ENCODE measurements at regions not wholly inside any gene's neighbourhood (a gene's known extent, or its start where the extent isn't known, plus 50 kb on each side); places are given as distances from the start of the nearest gene placed in this dataset.

DNA sequence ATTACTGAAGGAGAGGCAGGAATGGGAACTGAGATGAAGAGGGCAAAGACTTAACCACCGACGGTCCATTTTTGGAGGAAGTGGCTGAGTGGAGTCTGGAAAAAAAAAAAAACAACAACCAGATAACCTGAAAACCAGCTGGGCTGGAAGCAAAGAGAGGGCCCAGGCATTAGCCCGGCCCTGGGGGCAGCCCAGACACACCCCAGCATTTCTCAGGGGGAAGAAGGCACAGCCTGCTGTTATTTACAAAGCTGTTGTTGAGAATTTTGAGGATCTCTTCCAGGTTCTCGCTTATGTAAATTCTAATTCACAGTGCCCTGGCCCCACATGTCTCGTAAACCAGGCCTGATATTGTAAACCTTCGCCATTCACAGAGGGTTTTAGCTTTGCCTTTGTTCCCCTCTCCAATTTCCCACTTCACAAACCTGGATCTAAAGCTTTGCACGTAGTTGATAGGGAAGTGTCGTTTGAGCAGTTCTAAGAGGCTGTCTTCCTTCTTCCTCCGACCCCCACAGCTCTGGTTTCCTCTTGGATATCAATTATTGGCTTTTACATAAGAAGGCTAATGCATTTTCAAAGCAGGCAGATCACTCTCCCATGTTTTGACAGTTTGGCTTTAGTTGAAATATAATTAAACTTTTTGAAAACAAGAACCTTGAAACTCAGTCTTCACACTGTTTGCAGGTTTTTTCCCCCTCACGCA, 161.8 kb upstream of the IRF2BP2 start (continued):
- TF ChIP-seq, protein P1, sequence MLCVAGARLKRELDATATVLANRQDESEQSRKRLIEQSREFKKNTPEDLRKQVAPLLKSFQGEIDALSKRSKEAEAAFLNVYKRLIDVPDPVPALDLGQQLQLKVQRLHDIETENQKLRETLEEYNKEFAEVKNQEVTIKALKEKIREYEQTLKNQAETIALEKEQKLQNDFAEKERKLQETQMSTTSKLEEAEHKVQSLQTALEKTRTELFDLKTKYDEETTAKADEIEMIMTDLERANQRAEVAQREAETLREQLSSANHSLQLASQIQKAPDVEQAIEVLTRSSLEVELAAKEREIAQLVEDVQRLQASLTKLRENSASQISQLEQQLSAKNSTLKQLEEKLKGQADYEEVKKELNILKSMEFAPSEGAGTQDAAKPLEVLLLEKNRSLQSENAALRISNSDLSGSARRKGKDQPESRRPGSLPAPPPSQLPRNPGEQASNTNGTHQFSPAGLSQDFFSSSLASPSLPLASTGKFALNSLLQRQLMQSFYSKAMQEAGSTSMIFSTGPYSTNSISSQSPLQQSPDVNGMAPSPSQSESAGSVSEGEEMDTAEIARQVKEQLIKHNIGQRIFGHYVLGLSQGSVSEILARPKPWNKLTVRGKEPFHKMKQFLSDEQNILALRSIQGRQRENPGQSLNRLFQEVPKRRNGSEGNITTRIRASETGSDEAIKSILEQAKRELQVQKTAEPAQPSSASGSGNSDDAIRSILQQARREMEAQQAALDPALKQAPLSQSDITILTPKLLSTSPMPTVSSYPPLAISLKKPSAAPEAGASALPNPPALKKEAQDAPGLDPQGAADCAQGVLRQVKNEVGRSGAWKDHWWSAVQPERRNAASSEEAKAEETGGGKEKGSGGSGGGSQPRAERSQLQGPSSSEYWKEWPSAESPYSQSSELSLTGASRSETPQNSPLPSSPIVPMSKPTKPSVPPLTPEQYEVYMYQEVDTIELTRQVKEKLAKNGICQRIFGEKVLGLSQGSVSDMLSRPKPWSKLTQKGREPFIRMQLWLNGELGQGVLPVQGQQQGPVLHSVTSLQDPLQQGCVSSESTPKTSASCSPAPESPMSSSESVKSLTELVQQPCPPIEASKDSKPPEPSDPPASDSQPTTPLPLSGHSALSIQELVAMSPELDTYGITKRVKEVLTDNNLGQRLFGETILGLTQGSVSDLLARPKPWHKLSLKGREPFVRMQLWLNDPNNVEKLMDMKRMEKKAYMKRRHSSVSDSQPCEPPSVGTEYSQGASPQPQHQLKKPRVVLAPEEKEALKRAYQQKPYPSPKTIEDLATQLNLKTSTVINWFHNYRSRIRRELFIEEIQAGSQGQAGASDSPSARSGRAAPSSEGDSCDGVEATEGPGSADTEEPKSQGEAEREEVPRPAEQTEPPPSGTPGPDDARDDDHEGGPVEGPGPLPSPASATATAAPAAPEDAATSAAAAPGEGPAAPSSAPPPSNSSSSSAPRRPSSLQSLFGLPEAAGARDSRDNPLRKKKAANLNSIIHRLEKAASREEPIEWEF (CRISPR knock-in tag; IDR thresholded peaks at IDR 0.05) = 0 out of 2 replicates have a peak, but pooled peaks have one; percentile 54
- TF ChIP-seq EWSR1 (IDR thresholded peaks at IDR 0.05; ENCODE audit: borderline replicate concordance, low read depth, partially characterized antibody) (no peak), SPI1 (IDR thresholded peaks at IDR 0.05; ENCODE audit: borderline replicate concordance, low read depth, low read length) (peak; percentile 82; the same call in 1 of the 2 replicates), HDAC2 (IDR thresholded peaks at IDR 0.05) (no peak), NCOA2 (IDR thresholded peaks at IDR 0.05; ENCODE audit: partially characterized antibody in 2 of 2) (no peak), RHOXF2B (CRISPR knock-in tag; conservative IDR thresholded peaks at IDR 0.05) (no peak), CHD4 (IDR thresholded peaks at IDR 0.05; ENCODE audit: insufficient read depth, insufficient replicate concordance, low read depth, low read length, poor library complexity, severe bottlenecking) (no peak), NFIX (CRISPR knock-in tag; IDR thresholded peaks at IDR 0.05; ENCODE audit: low read depth) (no peak), HNRNPUL1 (IDR thresholded peaks at IDR 0.05; ENCODE audit: low read length) (no peak), SMAD4 (CRISPR knock-in tag; conservative IDR thresholded peaks at IDR 0.05) (peak; percentile 24), KLF13 (tag; IDR thresholded peaks at IDR 0.05; ENCODE audit: borderline replicate concordance, low read depth) (no peak), CBX8 (IDR thresholded peaks at IDR 0.05; ENCODE audit: borderline replicate concordance, extremely low read depth, low read depth, low read length, poor library complexity, severe bottlenecking) (no peak), GABPA (tag; conservative IDR thresholded peaks at IDR 0.05; ENCODE audit: low read depth) (peak; percentile 22; the same call in 1 of the 2 replicates), ZNF766 (CRISPR knock-in tag; conservative IDR thresholded peaks at IDR 0.05) (peak; percentile 71; the same call in 1 of the 2 replicates), SMARCB1 (IDR thresholded peaks at IDR 0.05; ENCODE audit: insufficient read length, low read depth) (no peak)
- TF ChIP-seq, protein P2, sequence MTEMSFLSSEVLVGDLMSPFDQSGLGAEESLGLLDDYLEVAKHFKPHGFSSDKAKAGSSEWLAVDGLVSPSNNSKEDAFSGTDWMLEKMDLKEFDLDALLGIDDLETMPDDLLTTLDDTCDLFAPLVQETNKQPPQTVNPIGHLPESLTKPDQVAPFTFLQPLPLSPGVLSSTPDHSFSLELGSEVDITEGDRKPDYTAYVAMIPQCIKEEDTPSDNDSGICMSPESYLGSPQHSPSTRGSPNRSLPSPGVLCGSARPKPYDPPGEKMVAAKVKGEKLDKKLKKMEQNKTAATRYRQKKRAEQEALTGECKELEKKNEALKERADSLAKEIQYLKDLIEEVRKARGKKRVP (CRISPR knock-in tag; IDR thresholded peaks at IDR 0.05) = no peak
- TF ChIP-seq, protein P3, sequence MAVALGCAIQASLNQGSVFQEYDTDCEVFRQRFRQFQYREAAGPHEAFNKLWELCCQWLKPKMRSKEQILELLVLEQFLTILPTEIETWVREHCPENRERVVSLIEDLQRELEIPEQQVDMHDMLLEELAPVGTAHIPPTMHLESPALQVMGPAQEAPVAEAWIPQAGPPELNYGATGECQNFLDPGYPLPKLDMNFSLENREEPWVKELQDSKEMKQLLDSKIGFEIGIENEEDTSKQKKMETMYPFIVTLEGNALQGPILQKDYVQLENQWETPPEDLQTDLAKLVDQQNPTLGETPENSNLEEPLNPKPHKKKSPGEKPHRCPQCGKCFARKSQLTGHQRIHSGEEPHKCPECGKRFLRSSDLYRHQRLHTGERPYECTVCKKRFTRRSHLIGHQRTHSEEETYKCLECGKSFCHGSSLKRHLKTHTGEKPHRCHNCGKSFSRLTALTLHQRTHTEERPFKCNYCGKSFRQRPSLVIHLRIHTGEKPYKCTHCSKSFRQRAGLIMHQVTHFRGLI (CRISPR knock-in tag; IDR thresholded peaks at IDR 0.05) = peak; percentile 68
- TF ChIP-seq, protein P4, sequence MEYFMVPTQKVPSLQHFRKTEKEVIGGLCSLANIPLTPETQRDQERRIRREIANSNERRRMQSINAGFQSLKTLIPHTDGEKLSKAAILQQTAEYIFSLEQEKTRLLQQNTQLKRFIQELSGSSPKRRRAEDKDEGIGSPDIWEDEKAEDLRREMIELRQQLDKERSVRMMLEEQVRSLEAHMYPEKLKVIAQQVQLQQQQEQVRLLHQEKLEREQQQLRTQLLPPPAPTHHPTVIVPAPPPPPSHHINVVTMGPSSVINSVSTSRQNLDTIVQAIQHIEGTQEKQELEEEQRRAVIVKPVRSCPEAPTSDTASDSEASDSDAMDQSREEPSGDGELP (CRISPR knock-in tag; IDR thresholded peaks at IDR 0.05; ENCODE audit: borderline replicate concordance) = peak; percentile 63; the same call in 1 of the 2 replicates

All from K562 (cell line).